ENCODE measurements at regions not wholly inside any gene's neighbourhood (a gene's known extent, or its start where the extent isn't known, plus 50 kb on each side); places are given as distances from the start of the nearest gene placed in this dataset.

GRCh38 chr5:111584651-111585050 is 72.3 kb upstream of the STARD4 start (continued):
- TF ChIP-seq MXD4 (CRISPR knock-in tag; IDR thresholded peaks at IDR 0.05; ENCODE audit: borderline replicate concordance) (no peak), GTF2I (CRISPR knock-in tag; conservative IDR thresholded peaks at IDR 0.05) (no peak), E2F5 (CRISPR knock-in tag; IDR thresholded peaks at IDR 0.05) (no peak)

GRCh38 chr5:111583758-111584203 is 71.4 kb upstream of the STARD4 start:
- DNase-seq (ENCODE audit: low spot score), result no peak
- CTCF ChIA-PET, result interaction anchor here (0.8 kb wide), 1 partner anchor 52 kb away, joined by 4 read pairs; no protein-coding TSS in a partner anchor

GRCh38 chr5:111582993-111583601 is 70.8 kb upstream of the STARD4 start:
- Mint-ChIP-seq H3K4me1 (no peaks in the 10 kb centered on the region), H3K27ac (no peak overlapping the region), H3K9me3 (no peaks in the 10 kb centered on the region; the same call in 1 of the 2 replicates), H3K27me3 (ENCODE audit: low read depth) (no peaks in the 10 kb centered on the region), H3K4me3 (no peak overlapping the region), H3K36me3 (no peaks in the 10 kb centered on the region)
- CTCF ChIA-PET, result no interaction called here
- DNase-seq (ENCODE audit: low spot score) (no peak), ATAC-seq (no peak)
- TF ChIP-seq ZNF425 (CRISPR knock-in tag; conservative IDR thresholded peaks at IDR 0.05) (no peak), STAT6 (CRISPR knock-in tag; conservative IDR thresholded peaks at IDR 0.05; ENCODE audit: low read depth) (no peak), HMGA2 (CRISPR knock-in tag; IDR thresholded peaks at IDR 0.05) (no peak), ZMAT4 (CRISPR knock-in tag; IDR thresholded peaks at IDR 0.05) (no peak), E2F4 (CRISPR knock-in tag; IDR thresholded peaks at IDR 0.05; ENCODE audit: borderline replicate concordance, low read depth) (no peak), NR1H2 (CRISPR knock-in tag; IDR thresholded peaks at IDR 0.05) (no peak)
- POLR2A ChIA-PET, result no interaction called here

More at GRCh38 chr5:111583758-111584203, 71.4 kb upstream of the STARD4 start:
- POLR2A ChIA-PET, result no interaction called here
- ATAC-seq, result no peak
- TF ChIP-seq RELA (CRISPR knock-in tag; IDR thresholded peaks at IDR 0.05; ENCODE audit: borderline replicate concordance) (no peak), NFE2L1 (CRISPR knock-in tag; IDR thresholded peaks at IDR 0.05) (no peak), SOX15 (CRISPR knock-in tag; IDR thresholded peaks at IDR 0.05) (no peak), FOXK1 (CRISPR knock-in tag; IDR thresholded peaks at IDR 0.05) (no peak), ETV6 (CRISPR knock-in tag; IDR thresholded peaks at IDR 0.05) (no peak)
- Mint-ChIP-seq H3K9me3 (no peaks in the 10 kb centered on the region; the same call in 1 of the 2 replicates), H3K27ac (no peak overlapping the region), H3K4me1 (no peaks in the 10 kb centered on the region), H3K4me3 (no peak overlapping the region), H3K27me3 (ENCODE audit: low read depth) (no peaks in the 10 kb centered on the region), H3K36me3 (no peaks in the 10 kb centered on the region)
